ENCODE measurements at regions not wholly inside any gene's neighbourhood (a gene's known extent, or its start where the extent isn't known, plus 50 kb on each side); places are given as distances from the start of the nearest gene placed in this dataset.

- H3K4me3 ChIP-seq (ENCODE audit: insufficient read depth, low read depth, low read length) = no peak overlapping the region
- H3K27me3 ChIP-seq (ENCODE audit: control insufficient read depth, insufficient read depth, low read length) = no peaks in the 10 kb centered on the region
- H3K79me1 ChIP-seq (ENCODE audit: low read depth in 1 of 2, low read length in 2 of 2) = no peaks in the 10 kb centered on the region
- WGBS, 2 experiments (ENCODE audit: extremely low coverage in 2 of 2, insufficient read length in 1 of 2) = no CpG with 5 or more reads among the region's 1 CpG
- H2BK15ac ChIP-seq (ENCODE audit: low read depth, low read length) = no peak overlapping the region
- no peak overlapping the region for H4K5ac ChIP-seq (ENCODE audit: low read depth, low read length)
- dilution Hi-C loops (cut with HindIII; ENCODE audit: low sequenced_read_pairs, unreplicated experiment) = no loop called here
- no peaks in the 10 kb centered on the region for H3K9me1 ChIP-seq (ENCODE audit: insufficient read depth, low read length)
- TF ChIP-seq RAD21 (IDR thresholded peaks at IDR 0.05; ENCODE audit: low read length) = no peak
- no peak for TF ChIP-seq BHLHE40 (IDR thresholded peaks at IDR 0.05; ENCODE audit: low read depth, low read length)
- TF ChIP-seq ELK1 (IDR thresholded peaks at IDR 0.05; ENCODE audit: borderline replicate concordance, low read depth, low read length) = no peak
- no peak for TF ChIP-seq MAFK (IDR thresholded peaks at IDR 0.05; ENCODE audit: low read depth, low read length)
- TF ChIP-seq NFE2L2 (IDR thresholded peaks at IDR 0.05; ENCODE audit: low read depth, low read length) = no peak
- no peak overlapping the region for H2BK120ac ChIP-seq (ENCODE audit: low read depth, low read length)
- CTCF ChIA-PET = interaction anchor here (2.0 kb wide), 1 partner anchor 26 kb away, joined by 7 read pairs; no protein-coding TSS in a partner anchor
- in situ Hi-C loops (cut with MboI; ENCODE audit: low sequenced_read_pairs) = no loop called here
- no peak overlapping the region for H2BK20ac ChIP-seq (ENCODE audit: low read depth, low read length)
- H4K91ac ChIP-seq (ENCODE audit: insufficient read depth, low read depth, low read length) = no peak overlapping the region
- H3K27ac ChIP-seq (ENCODE audit: insufficient read depth, low read length) = no peak overlapping the region
- no peak overlapping the region for H3K23ac ChIP-seq (ENCODE audit: low read depth, low read length)
- POLR2A ChIA-PET (ENCODE audit: unreplicated experiment) = no interaction called here
- no peak overlapping the region for H2AK9ac ChIP-seq (replicated peaks; ENCODE audit: low read depth, low read length, poor library complexity)
- no TSS peak for BruUV-seq (replicated peaks)
- no peak overlapping the region for H3K4me2 ChIP-seq (ENCODE audit: low read depth, low read length)
- ATAC-seq (ENCODE audit: low read depth) (no peak), DNase-seq (no peak)
- no peaks in the 10 kb centered on the region; the same call in 1 of the 2 replicates for H3K9me3 ChIP-seq (ENCODE audit: control insufficient read depth, insufficient read depth, low read length)
- H3K14ac ChIP-seq (replicated peaks; ENCODE audit: low read depth, low read length) = no peak overlapping the region
- no peak overlapping the region for H3K18ac ChIP-seq (ENCODE audit: low read depth, low read length)
- no peak overlapping the region for H2AFZ ChIP-seq (replicated peaks; ENCODE audit: low read length, poor library complexity)
- H2BK5ac ChIP-seq (ENCODE audit: low read depth, low read length, poor library complexity, severe bottlenecking) = no peak overlapping the region
- no peak overlapping the region for H3K9ac ChIP-seq (ENCODE audit: low read depth, low read length)
- no peak overlapping the region for H4K8ac ChIP-seq (ENCODE audit: low read depth in 2 of 2, low read length in 2 of 2)
- intact Hi-C loops (cut with micrococcal nuclease) = no loop called here
- no peaks in the 10 kb centered on the region for H3K36me3 ChIP-seq (ENCODE audit: control insufficient read depth, insufficient read depth, low read length)
- no peak overlapping the region for H3K4ac ChIP-seq (ENCODE audit: low read depth, low read length)
- H3K4me1 ChIP-seq (ENCODE audit: control insufficient read depth, insufficient read depth, low read length) = no peaks in the 10 kb centered on the region
- no peak overlapping the region for H2AK5ac ChIP-seq (ENCODE audit: low read depth, low read length)
- no peak overlapping the region for H3K56ac ChIP-seq (ENCODE audit: extremely low read depth, insufficient read depth, low read length)
- no peaks in the 10 kb centered on the region for H4K20me1 ChIP-seq (ENCODE audit: insufficient read depth, low read length)
These were observed 425.3 kb upstream of the ANKRD30A start for GRCh38 chr10:36700123-36700522.

Measured in IMR-90 (cell line).